ENCODE measurements at regions not wholly inside any gene's neighbourhood (a gene's known extent, or its start where the extent isn't known, plus 50 kb on each side); places are given as distances from the start of the nearest gene placed in this dataset.

GRCh38 chr13:71028884-71029283, 838.1 kb downstream of the DACH1 start:
- ChIA-PET CTCF (no interaction called here), POLR2A (no interaction called here)
- no peak for DNase-seq (ENCODE audit: extremely low spot score)
- no peak for TF ChIP-seq CTCF (IDR thresholded peaks at IDR 0.05; ENCODE audit: control extremely low read depth, extremely low read depth, low read depth, missing control alignments)

- ChIA-PET POLR2A (no interaction called here), CTCF (interaction anchor here (2.1 kb wide), 1 partner anchor 12 kb away, joined by 4 read pairs; no protein-coding TSS in a partner anchor)
- TF ChIP-seq CTCF (IDR thresholded peaks at IDR 0.05; ENCODE audit: control extremely low read depth, extremely low read depth, low read depth, missing control alignments): no peak
- no peak for DNase-seq (ENCODE audit: extremely low spot score)
Observed at GRCh38 chr13:71021825-71022422, 845.1 kb downstream of the DACH1 start.

- TF ChIP-seq CTCF (IDR thresholded peaks at IDR 0.05; ENCODE audit: control extremely low read depth, extremely low read depth, low read depth, missing control alignments): no peak
- no peak for DNase-seq (ENCODE audit: extremely low spot score)
- ChIA-PET CTCF (no interaction called here), POLR2A (no interaction called here)
Observed at GRCh38 chr13:71018995-71019394, 848.0 kb downstream of the DACH1 start.

- TF ChIP-seq CTCF (IDR thresholded peaks at IDR 0.05; ENCODE audit: control extremely low read depth, extremely low read depth, low read depth, missing control alignments): no peak
- DNase-seq (ENCODE audit: extremely low spot score): no peak
- ChIA-PET POLR2A (no interaction called here), CTCF (no interaction called here)
Observed at GRCh38 chr13:71018544-71018943, 848.5 kb downstream of the DACH1 start.

- POLR2A ChIA-PET: no interaction called here
- TF ChIP-seq CTCF (IDR thresholded peaks at IDR 0.05; ENCODE audit: control extremely low read depth, extremely low read depth, low read depth, missing control alignments): no peak
- DNase-seq (ENCODE audit: extremely low spot score): no peak
- CTCF ChIA-PET: interaction anchor here (1.0 to 1.4 kb wide), 2 partner anchors 10 to 13 kb away, joined by 3 to 4 read pairs; no protein-coding TSS in a partner anchor
Observed at GRCh38 chr13:71017607-71018006, 849.4 kb downstream of the DACH1 start.

GRCh38 chr13:71015516-71015915, 851.5 kb downstream of the DACH1 start:
- no peak for DNase-seq (ENCODE audit: extremely low spot score)
- POLR2A ChIA-PET: no interaction called here
- CTCF ChIA-PET: interaction anchor here (1.0 kb wide), 1 partner anchor 137 kb away, joined by 3 read pairs; no protein-coding TSS in a partner anchor
- TF ChIP-seq CTCF (IDR thresholded peaks at IDR 0.05; ENCODE audit: control extremely low read depth, extremely low read depth, low read depth, missing control alignments): no peak

Measured in GM10248 (cell line).